Osteoblast (primary cell): ENCODE measurements at regions not wholly inside any gene's neighbourhood (a gene's known extent, or its start where the extent isn't known, plus 50 kb on each side); places are given as distances from the start of the nearest gene placed in this dataset.

Experiments used
- DNase-seq: peaks from one replicate; pipeline ENCODE4 v3.0.0; 2011; ENCODE audit warnings: low spot score, mixed read lengths; ENCODE audit not compliant: insufficient read length; ENCODE audit errors: missing footprints
- H2AFZ ChIP-seq: 2 replicates; pipeline ENCODE4 v1.6.0; 2011; ENCODE audit warnings: mild to moderate bottlenecking, low read length
- H3K27ac ChIP-seq: 2 replicates; pipeline ENCODE4 v1.5.1; 2011; ENCODE audit warnings: mild to moderate bottlenecking, low read depth, low read length, moderate library complexity
- H3K27me3 ChIP-seq: 2 replicates; pipeline ENCODE4 v1.6.0; 2012; ENCODE audit warnings: mild to moderate bottlenecking, control low read depth, inconsistent platforms, low read length, moderate library complexity; ENCODE audit not compliant: insufficient read depth
- H3K36me3 ChIP-seq: 2 replicates; pipeline ENCODE4 v1.5.1; 2011; ENCODE audit warnings: mild to moderate bottlenecking, low read length, control low read depth, moderate library complexity; ENCODE audit not compliant: insufficient read depth
- H3K4me1 ChIP-seq: 2 replicates; pipeline ENCODE4 v1.5.1; 2011; ENCODE audit warnings: mild to moderate bottlenecking, low read length, control low read depth, moderate library complexity; ENCODE audit not compliant: insufficient read depth
- H3K4me2 ChIP-seq: 2 replicates; pipeline ENCODE4 v1.6.0; 2011; ENCODE audit warnings: mild to moderate bottlenecking, low read length; ENCODE audit not compliant: insufficient read depth
- H3K4me3 ChIP-seq: fragments of 200-600 bp; sonication (generic); 3 replicates; pipeline ENCODE4 v1.5.1; 2012; ENCODE audit warnings: mild to moderate bottlenecking, low read length, inconsistent platforms; ENCODE audit not compliant: insufficient read depth
- H3K79me2 ChIP-seq: 2 replicates; pipeline ENCODE4 v1.6.0; 2012; ENCODE audit warnings: mild to moderate bottlenecking, low read length, control low read depth, inconsistent platforms; ENCODE audit not compliant: insufficient read depth
- H3K9me3 ChIP-seq: 2 replicates; pipeline ENCODE4 v1.5.1; 2011; ENCODE audit warnings: low read depth, low read length, control low read depth
- H4K20me1 ChIP-seq: 2 replicates; pipeline ENCODE4 v1.6.0; 2012; ENCODE audit warnings: mild to moderate bottlenecking, low read length, control low read depth; ENCODE audit not compliant: insufficient read depth
- TF ChIP-seq, protein P1 (sequence below): IDR thresholded peaks from 2 replicates; pipeline ENCODE4 v1.5.1; 2011; ENCODE audit warnings: mild to moderate bottlenecking, low read depth, low read length, moderate library complexity; ENCODE audit errors: extremely low read depth

DNA sequence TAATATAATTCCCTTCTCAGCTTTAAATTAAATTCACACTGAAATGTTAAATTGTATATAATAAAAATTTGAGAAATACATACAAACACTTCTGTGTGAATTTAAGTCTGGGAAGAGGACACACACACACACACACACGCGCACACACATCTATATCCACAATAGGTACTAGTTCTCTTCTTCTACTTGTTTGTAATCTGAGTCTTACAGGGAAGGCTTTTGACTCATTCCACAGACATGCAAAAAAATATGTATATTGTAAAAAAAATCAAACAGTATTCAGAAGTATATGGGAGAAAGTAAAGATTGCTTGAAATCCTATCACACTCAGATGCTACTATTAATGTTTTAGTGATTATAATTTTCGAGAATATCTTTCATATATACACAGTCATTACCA is 276.2 kb downstream of the MDFIC start:
- H3K27me3 ChIP-seq, result no peaks in the 10 kb centered on the region
- no peak overlapping the region for H3K4me2 ChIP-seq
- DNase-seq, result no peak
- H3K4me1 ChIP-seq, result peaks cover 4% of the 10 kb centered on the region
- H3K79me2 ChIP-seq, result no peaks in the 10 kb centered on the region
- no peak overlapping the region for H2AFZ ChIP-seq
- H3K27ac ChIP-seq, result no peak overlapping the region
- H3K4me3 ChIP-seq, result no peak overlapping the region
- no peaks in the 10 kb centered on the region for H4K20me1 ChIP-seq
- TF ChIP-seq, protein P1, sequence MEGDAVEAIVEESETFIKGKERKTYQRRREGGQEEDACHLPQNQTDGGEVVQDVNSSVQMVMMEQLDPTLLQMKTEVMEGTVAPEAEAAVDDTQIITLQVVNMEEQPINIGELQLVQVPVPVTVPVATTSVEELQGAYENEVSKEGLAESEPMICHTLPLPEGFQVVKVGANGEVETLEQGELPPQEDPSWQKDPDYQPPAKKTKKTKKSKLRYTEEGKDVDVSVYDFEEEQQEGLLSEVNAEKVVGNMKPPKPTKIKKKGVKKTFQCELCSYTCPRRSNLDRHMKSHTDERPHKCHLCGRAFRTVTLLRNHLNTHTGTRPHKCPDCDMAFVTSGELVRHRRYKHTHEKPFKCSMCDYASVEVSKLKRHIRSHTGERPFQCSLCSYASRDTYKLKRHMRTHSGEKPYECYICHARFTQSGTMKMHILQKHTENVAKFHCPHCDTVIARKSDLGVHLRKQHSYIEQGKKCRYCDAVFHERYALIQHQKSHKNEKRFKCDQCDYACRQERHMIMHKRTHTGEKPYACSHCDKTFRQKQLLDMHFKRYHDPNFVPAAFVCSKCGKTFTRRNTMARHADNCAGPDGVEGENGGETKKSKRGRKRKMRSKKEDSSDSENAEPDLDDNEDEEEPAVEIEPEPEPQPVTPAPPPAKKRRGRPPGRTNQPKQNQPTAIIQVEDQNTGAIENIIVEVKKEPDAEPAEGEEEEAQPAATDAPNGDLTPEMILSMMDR, result no peak
- H3K9me3 ChIP-seq, result no peaks in the 10 kb centered on the region
- no peaks in the 10 kb centered on the region for H3K36me3 ChIP-seq

DNA sequence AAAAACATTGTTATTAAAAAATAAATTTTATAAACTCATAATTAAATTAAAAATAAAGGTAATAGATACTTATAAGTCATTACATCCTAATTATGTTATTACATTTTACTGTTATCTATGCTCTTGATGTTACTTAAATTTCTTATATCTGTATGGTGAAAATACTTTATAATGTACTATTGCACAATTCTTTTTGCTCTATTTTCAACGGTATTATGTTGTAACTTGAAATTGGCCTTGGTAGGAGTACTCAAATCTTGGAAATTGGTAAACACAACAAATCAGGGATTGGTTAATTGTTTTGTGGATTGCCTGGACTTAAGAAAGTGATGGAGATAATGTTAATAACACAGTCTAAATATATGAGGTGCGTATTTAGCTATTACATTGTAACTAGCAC is 273.3 kb downstream of the MDFIC start:
- Histone ChIP-seq H3K27ac (no peak overlapping the region), H4K20me1 (no peaks in the 10 kb centered on the region), H3K9me3 (no peaks in the 10 kb centered on the region), H3K36me3 (no peaks in the 10 kb centered on the region), H3K79me2 (no peaks in the 10 kb centered on the region), H3K4me1 (peaks cover 4% of the 10 kb centered on the region), H2AFZ (no peak overlapping the region), H3K4me2 (no peak overlapping the region), H3K27me3 (no peaks in the 10 kb centered on the region), H3K4me3 (no peak overlapping the region)
- TF ChIP-seq, protein P1, result no peak
- DNase-seq, result no peak

DNA sequence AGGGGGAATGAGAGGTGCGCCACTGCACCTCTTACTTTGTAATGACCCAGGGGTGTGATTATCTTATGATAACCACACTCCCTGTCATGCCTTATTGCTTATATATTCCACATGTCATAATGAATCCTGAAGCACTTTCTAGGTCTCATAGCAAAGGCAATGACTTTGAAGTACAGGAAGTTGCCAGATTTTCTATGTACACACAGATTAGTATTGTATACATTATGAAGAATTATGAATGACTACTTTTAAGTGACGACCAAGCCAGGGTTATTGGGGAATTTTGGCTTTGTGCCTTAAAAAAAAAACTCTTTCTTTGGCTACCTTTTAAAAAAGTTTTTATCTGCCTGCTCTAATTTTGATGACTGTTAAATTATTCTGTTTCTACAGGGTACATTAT is 269.6 kb downstream of the MDFIC start:
- Histone ChIP-seq H2AFZ (no peak overlapping the region), H3K79me2 (no peaks in the 10 kb centered on the region), H3K27me3 (no peaks in the 10 kb centered on the region), H3K27ac (no peak overlapping the region), H3K9me3 (no peaks in the 10 kb centered on the region), H3K36me3 (no peaks in the 10 kb centered on the region), H3K4me1 (no peaks in the 10 kb centered on the region), H4K20me1 (no peaks in the 10 kb centered on the region), H3K4me2 (no peak overlapping the region), H3K4me3 (no peak overlapping the region)
- no peak for DNase-seq
- TF ChIP-seq, protein P1, result no peak

DNA sequence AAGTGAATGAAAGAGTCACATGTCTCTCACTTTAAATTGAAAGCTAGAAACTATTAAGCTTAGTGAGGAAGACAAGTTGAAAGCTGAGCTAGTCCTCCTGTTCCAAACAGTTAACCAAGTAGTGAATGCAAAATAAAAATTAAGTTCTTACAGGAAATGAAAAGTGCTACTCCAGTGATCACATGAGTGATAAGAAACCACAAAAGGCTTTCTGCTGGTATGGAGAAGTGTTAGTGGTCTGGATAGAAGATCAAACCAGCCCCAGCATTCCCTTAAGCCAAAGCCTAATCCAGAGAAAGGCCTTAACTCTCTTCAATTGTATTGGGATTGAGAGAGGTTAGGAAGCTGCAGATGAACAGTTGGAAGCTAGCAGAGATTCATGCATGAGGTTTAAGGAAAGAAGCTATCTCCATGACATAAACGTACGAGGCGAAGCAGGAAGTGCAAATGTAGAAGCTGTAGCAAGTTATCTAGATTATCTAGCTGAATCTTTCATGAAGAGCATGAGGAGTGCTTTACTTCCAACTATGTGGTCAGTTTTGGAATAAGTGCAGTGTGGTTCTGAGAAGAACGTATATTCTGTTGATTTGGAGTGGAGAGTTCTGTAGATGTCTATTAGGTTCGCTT is 261.6 kb downstream of the MDFIC start:
- H3K4me2 ChIP-seq, result no peak overlapping the region
- no peaks in the 10 kb centered on the region for H3K9me3 ChIP-seq
- no peaks in the 10 kb centered on the region for H4K20me1 ChIP-seq
- no peaks in the 10 kb centered on the region for H3K27me3 ChIP-seq
- no peaks in the 10 kb centered on the region for H3K36me3 ChIP-seq
- H3K27ac ChIP-seq, result no peak overlapping the region
- H3K4me1 ChIP-seq, result no peaks in the 10 kb centered on the region
- DNase-seq, result no peak
- H3K4me3 ChIP-seq, result no peak overlapping the region
- no peaks in the 10 kb centered on the region for H3K79me2 ChIP-seq
- TF ChIP-seq, protein P1, result no peak
- H2AFZ ChIP-seq, result no peak overlapping the region
